OCI-LY1 (cell line): ENCODE measurements at regions not wholly inside any gene's neighbourhood (a gene's known extent, or its start where the extent isn't known, plus 50 kb on each side); places are given as distances from the start of the nearest gene placed in this dataset.

Experiments used
- EZH2 ChIP-seq: fragments of 200-600 bp; sonication (generic), shearing (Covaris generic); IDR thresholded peaks from 2 replicates; pipeline ENCODE4 v1.8.0; 2017; ENCODE audit warnings: borderline replicate concordance, mixed run types, mild to moderate bottlenecking, antibody characterized with exemption, low read length, moderate library complexity, mixed read lengths
- TF ChIP-seq, protein P1 (sequence below): fragments of 200-600 bp; sonication (generic), shearing (Covaris generic); IDR thresholded peaks from 2 replicates; pipeline ENCODE4 v1.5.1; 2017; ENCODE audit warnings: mild to moderate bottlenecking, antibody characterized with exemption, low read length, moderate library complexity, mixed read lengths

- TF ChIP-seq, protein P1, sequence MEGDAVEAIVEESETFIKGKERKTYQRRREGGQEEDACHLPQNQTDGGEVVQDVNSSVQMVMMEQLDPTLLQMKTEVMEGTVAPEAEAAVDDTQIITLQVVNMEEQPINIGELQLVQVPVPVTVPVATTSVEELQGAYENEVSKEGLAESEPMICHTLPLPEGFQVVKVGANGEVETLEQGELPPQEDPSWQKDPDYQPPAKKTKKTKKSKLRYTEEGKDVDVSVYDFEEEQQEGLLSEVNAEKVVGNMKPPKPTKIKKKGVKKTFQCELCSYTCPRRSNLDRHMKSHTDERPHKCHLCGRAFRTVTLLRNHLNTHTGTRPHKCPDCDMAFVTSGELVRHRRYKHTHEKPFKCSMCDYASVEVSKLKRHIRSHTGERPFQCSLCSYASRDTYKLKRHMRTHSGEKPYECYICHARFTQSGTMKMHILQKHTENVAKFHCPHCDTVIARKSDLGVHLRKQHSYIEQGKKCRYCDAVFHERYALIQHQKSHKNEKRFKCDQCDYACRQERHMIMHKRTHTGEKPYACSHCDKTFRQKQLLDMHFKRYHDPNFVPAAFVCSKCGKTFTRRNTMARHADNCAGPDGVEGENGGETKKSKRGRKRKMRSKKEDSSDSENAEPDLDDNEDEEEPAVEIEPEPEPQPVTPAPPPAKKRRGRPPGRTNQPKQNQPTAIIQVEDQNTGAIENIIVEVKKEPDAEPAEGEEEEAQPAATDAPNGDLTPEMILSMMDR, result no peak
- no peak for TF ChIP-seq EZH2
Observed at GRCh38 chr20:24813080-24813479, 136.0 kb upstream of the CST7 start.
